Mesothelial cell of epicardium (in vitro differentiated cells): ENCODE measurements at regions not wholly inside any gene's neighbourhood (a gene's known extent, or its start where the extent isn't known, plus 50 kb on each side); places are given as distances from the start of the nearest gene placed in this dataset.

Source experiments
- DNase-seq, 2 experiments: peaks; one replicate each; pipeline ENCODE4 v3.0.0; 2021; ENCODE audit warnings: low spot score in 2 of 2; ENCODE audit not compliant: unreplicated experiment in 2 of 2
- H3K27ac Mint-ChIP-seq: 2 replicates; pipeline ENCODE4 v1.8.0; 2021; ENCODE audit warnings: mixed read lengths
- H3K27me3 Mint-ChIP-seq: 2 replicates; pipeline ENCODE4 v1.8.0; 2021; ENCODE audit warnings: low read depth, mixed read lengths
- H3K36me3 Mint-ChIP-seq: 2 replicates; pipeline ENCODE4 v1.8.0; 2021; ENCODE audit warnings: mixed read lengths
- H3K4me1 Mint-ChIP-seq: 2 replicates; pipeline ENCODE4 v1.8.0; 2021; ENCODE audit warnings: mixed read lengths
- H3K4me3 Mint-ChIP-seq: 2 replicates; pipeline ENCODE4 v1.8.0; 2021; ENCODE audit warnings: mild to moderate bottlenecking, moderate library complexity, mixed read lengths
- H3K9me3 Mint-ChIP-seq: 2 replicates; pipeline ENCODE4 v1.8.0; 2021; ENCODE audit warnings: mixed read lengths
- TF ChIP-seq, protein P1 (sequence below): fragments of 200-600 bp; sonication (generic); IDR thresholded peaks from one replicate; pipeline ENCODE4 v1.5.0; 2021; ENCODE audit warnings: antibody characterized with exemption; ENCODE audit not compliant: unreplicated experiment

DNA sequence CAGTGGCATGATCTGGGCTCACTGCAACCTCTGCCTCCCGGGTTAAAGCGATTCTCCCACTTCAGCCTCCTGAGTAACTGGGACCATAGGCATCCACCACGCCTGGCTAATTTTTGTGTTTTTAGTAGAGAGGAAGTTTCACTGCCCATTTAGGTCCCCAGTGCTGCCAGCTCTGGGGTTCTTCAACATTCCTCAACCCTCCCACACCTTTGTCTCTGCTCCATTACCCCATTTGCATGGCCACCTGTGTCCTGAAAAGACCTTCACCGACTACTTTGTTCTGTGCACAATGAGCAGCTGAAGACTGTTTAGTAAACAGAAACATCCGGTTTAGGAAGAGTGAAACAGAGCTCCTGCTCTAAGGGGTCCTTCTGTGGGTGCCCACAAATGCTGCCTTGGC is 92.0 kb downstream of the FAM43A start:
- TF ChIP-seq, protein P1, sequence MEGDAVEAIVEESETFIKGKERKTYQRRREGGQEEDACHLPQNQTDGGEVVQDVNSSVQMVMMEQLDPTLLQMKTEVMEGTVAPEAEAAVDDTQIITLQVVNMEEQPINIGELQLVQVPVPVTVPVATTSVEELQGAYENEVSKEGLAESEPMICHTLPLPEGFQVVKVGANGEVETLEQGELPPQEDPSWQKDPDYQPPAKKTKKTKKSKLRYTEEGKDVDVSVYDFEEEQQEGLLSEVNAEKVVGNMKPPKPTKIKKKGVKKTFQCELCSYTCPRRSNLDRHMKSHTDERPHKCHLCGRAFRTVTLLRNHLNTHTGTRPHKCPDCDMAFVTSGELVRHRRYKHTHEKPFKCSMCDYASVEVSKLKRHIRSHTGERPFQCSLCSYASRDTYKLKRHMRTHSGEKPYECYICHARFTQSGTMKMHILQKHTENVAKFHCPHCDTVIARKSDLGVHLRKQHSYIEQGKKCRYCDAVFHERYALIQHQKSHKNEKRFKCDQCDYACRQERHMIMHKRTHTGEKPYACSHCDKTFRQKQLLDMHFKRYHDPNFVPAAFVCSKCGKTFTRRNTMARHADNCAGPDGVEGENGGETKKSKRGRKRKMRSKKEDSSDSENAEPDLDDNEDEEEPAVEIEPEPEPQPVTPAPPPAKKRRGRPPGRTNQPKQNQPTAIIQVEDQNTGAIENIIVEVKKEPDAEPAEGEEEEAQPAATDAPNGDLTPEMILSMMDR, result no peak
- Mint-ChIP-seq H3K27ac (no peak overlapping the region), H3K27me3 (peaks cover 12% of the 10 kb centered on the region), H3K4me1 (no peaks in the 10 kb centered on the region), H3K9me3 (no peaks in the 10 kb centered on the region), H3K36me3 (no peaks in the 10 kb centered on the region), H3K4me3 (no peak overlapping the region)
- peak in 1 of 2 experiments; percentile 19 for DNase-seq

- DNase-seq, result no peak
These were observed 94.1 kb downstream of the FAM43A start for GRCh38 chr3:194779729-194780224.

DNA sequence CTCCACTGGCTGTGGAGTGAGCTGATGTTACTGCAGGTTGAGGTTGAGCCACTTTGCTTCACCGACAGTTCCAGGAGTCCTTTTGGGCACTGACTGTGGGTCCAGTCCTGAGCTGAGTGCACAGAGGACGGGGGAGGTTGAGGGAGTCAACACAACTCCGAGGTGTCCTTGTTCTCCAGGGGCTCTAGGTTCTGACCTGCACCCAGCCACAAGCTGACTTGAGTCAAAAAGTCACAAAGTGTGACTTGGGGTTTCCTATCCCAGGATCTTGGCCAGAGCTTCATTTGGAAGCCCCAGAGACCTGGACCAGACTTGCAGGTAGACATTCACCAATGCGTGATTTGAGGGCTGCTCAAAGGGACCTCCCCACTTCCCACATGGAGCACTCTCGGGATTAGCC is 95.0 kb downstream of the FAM43A start:
- H3K9me3 Mint-ChIP-seq, result no peaks in the 10 kb centered on the region
- H3K4me3 Mint-ChIP-seq, result no peak overlapping the region
- DNase-seq, result no peak
- H3K27ac Mint-ChIP-seq, result no peak overlapping the region
- no peaks in the 10 kb centered on the region for H3K36me3 Mint-ChIP-seq
- peaks cover 10% of the 10 kb centered on the region for H3K27me3 Mint-ChIP-seq
- peaks cover 10% of the 10 kb centered on the region for H3K4me1 Mint-ChIP-seq
- TF ChIP-seq, protein P1, result no peak

More at GRCh38 chr3:194779729-194780224, 94.1 kb downstream of the FAM43A start:
- H3K4me1 Mint-ChIP-seq, result peaks cover 7% of the 10 kb centered on the region
- H3K36me3 Mint-ChIP-seq, result no peaks in the 10 kb centered on the region
- no peak overlapping the region for H3K27ac Mint-ChIP-seq
- H3K4me3 Mint-ChIP-seq, result no peak overlapping the region
- peaks cover 10% of the 10 kb centered on the region for H3K27me3 Mint-ChIP-seq
- TF ChIP-seq, protein P1, result no peak
- no peaks in the 10 kb centered on the region for H3K9me3 Mint-ChIP-seq

DNA sequence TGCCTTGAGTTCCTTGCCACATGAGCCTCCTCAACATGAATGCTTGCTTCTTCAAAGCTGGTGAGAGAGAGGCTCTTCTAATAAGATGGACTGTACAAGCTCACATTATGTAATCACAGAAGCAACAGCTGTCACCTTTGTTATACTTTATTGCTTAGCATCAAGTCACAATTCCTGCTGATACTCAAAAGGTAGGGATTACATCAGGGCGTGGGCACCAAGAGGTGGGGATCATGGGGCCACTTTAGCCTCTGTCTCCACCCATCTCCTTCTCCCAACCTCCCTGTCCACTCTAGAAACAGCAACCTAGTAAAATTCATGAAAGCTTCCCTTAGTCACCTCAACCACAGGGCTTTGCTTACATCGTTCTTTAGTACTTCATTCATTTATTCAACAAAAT is 95.9 kb downstream of the FAM43A start:
- DNase-seq, result no peak
- Mint-ChIP-seq H3K9me3 (no peaks in the 10 kb centered on the region), H3K36me3 (no peaks in the 10 kb centered on the region), H3K4me3 (no peak overlapping the region), H3K4me1 (peaks cover 12% of the 10 kb centered on the region), H3K27me3 (peaks cover 8% of the 10 kb centered on the region), H3K27ac (no peak overlapping the region)
- TF ChIP-seq, protein P1, result no peak

DNA sequence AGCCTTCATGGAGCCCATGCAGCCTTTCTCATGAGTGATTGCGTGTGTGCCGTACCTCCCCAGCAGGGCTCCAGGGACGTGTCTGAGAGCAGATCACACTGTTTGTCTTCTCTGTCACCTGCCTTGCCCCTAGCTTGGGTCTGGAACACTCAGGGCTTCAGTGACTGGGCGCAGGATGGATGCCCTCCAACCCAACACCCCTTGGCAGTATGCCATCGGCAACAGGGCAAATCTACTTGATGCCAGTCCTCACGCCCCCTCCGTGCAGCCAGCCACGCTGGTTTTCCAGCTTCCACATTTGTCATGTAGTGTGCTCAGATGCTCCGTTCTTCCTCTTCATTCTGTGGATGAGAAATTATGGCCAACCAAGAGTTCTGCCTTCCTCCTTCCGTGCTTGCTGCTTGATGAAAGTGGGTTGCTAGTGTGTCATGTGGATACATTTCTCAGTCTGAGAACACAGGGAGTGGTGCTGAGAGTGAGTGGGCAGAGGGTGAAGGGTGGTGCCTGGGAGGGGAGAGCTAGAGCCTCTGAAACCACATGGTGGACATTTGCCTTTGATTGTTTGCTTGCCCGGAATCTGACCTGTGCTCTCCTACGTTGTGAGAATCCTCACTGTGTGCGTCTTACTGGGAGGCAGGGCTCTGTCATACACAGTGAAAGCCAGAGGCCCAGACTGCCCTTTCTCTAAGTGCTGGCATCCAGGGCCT is 97.2 kb downstream of the FAM43A start:
- H3K27ac Mint-ChIP-seq, result peak overlapping the region; percentile 3

More for the DNA sequence above, 97.2 kb downstream of the FAM43A start:
- Mint-ChIP-seq H3K27me3 (no peaks in the 10 kb centered on the region), H3K4me3 (no peak overlapping the region), H3K36me3 (no peaks in the 10 kb centered on the region), H3K4me1 (peaks cover 12% of the 10 kb centered on the region), H3K9me3 (no peaks in the 10 kb centered on the region)
- TF ChIP-seq, protein P1, result no peak
- DNase-seq, result peak in 1 of 2 experiments; percentile 22
